ENCODE measurements at regions not wholly inside any gene's neighbourhood (a gene's known extent, or its start where the extent isn't known, plus 50 kb on each side); places are given as distances from the start of the nearest gene placed in this dataset.

DNA sequence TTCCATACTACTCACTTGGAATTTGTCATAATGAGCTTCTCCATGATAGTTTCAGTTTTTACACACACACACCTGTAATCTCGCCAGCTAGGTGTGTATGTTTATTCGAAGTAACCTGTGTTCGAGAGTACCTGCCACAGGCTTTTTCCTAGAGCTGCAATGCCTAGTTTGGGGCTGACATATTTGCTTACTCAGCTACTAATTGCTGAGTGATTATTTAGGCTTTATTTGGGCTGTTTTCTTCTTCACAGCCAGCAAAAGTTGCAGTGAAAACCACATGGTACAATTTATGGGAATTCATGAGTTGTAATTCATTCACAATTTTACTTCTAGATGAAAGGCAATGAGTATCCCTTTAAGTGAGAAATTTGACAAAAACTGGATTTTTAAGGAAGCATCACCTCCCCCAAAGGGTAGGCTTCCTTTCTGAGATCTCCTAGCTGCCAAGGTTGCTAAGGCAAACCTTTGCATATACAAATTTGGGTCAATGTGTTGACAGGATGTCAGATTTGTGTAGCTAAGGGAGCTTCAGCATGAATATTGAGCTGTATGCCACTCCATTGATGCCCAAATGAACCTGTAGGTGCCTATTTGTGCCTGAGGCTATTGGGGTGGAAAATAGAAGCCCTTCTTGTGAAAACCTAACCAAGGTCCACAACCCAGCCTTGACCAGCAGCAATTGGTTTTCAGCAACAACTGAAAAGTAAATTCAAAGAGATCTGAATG, 108.7 kb upstream of the OTX2 start:
- DNase-seq (ENCODE audit: low spot score): no peak

- DNase-seq (ENCODE audit: low spot score): no peak
Measured at GRCh38 chr14:56905282-56905681, 95.0 kb upstream of the OTX2 start.

GRCh38 chr14:56903304-56903969, 93.2 kb upstream of the OTX2 start:
- no peak for DNase-seq (ENCODE audit: low spot score)

GRCh38 chr14:56902385-56902784, 92.1 kb upstream of the OTX2 start:
- no peak for DNase-seq (ENCODE audit: low spot score)

GRCh38 chr14:56900726-56901125, 90.4 kb upstream of the OTX2 start:
- DNase-seq (ENCODE audit: low spot score): no peak

GRCh38 chr14:56899829-56900228, 89.5 kb upstream of the OTX2 start:
- DNase-seq (ENCODE audit: low spot score): no peak

GRCh38 chr14:56896922-56897321, 86.6 kb upstream of the OTX2 start:
- DNase-seq (ENCODE audit: low spot score): no peak

- no peak for DNase-seq (ENCODE audit: low spot score)
Measured at GRCh38 chr14:56896231-56896630, 86.0 kb upstream of the OTX2 start.

DNA sequence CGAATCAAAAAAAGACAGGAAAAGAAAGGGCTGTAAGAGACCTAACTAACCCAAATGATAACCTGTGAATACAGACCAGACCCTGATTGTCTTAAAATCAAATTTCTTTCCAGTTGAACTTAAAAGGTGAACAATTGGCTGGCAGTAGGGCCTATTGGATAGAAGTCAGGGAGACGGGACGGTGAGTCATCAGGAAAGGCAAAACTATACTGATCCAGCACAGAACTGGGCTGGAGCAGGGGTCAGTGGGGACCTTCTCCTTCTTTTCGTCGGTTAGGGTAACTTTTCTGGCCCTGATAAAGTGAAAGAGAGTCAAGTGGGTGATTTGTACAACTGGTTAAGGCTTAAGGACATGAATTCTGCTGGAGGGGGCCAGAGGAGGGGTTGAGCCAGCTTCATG, 84.9 kb upstream of the OTX2 start:
- DNase-seq (ENCODE audit: low spot score): no peak

GRCh38 chr14:56894591-56894991, 84.3 kb upstream of the OTX2 start:
- no peak for DNase-seq (ENCODE audit: low spot score)

DNA sequence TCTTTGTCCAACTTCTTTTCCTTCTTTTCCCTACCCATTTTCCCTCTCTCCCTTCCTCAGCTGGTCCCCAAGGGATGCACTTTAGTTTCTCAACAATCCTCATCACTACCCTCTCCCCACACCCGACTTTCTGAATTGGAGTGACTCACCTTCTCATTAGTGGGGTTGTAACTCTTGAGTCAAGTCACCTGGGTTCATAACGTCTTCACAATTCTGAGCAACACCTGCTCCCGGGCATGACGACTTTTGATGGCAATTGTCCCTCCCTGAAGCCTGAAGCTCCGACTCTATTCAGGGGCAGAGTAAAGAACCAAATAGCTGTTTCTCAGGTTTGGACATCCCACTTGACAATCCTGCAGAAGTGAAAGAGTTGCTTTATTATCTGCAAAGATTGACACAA, 82.7 kb upstream of the OTX2 start:
- DNase-seq (ENCODE audit: low spot score): no peak

GRCh38 chr14:56891226-56891625, 80.9 kb upstream of the OTX2 start:
- peak; percentile 5 for DNase-seq (ENCODE audit: low spot score)

DNA sequence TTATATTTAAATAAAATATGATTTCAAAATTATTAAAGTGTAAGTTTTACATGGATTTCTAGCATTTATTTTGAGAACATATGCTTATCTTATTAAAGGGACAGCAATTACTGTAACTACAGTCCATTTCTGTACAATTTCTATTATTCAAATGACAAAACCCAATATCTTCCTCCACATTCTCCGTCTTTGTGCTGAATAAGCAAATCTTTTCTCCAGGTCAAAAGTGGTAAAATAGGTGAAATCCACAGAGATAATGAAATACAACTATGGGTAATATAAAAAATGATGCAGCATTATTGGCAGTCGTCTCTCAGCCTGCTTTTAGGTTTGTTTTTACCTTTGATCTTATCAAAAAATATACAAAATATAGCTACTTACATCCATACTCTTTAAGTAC, 79.4 kb upstream of the OTX2 start:
- no peak for DNase-seq (ENCODE audit: low spot score)

DNA sequence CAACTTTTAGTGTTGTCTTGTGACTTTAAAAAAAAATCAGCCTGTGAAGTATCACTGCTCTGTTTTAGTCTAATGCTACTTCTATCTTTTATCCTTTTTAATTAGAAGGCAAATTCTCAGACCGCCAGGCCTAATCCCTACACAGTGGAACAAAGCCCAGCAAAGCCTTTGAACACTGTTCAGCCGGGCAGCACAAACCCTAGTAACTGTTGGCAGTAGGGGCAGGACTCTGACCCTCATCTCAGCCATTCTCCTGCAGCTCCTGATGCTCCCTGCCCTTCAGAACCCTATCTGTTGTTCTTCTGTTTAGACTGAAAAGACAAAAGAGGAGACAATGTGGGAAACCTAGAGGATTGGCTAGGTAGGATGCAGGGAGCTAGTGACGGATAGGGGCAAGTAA, 78.0 kb upstream of the OTX2 start:
- no peak for DNase-seq (ENCODE audit: low spot score)

- no peak for DNase-seq (ENCODE audit: low spot score)
Measured at GRCh38 chr14:56887216-56887615, 76.9 kb upstream of the OTX2 start.

DNA sequence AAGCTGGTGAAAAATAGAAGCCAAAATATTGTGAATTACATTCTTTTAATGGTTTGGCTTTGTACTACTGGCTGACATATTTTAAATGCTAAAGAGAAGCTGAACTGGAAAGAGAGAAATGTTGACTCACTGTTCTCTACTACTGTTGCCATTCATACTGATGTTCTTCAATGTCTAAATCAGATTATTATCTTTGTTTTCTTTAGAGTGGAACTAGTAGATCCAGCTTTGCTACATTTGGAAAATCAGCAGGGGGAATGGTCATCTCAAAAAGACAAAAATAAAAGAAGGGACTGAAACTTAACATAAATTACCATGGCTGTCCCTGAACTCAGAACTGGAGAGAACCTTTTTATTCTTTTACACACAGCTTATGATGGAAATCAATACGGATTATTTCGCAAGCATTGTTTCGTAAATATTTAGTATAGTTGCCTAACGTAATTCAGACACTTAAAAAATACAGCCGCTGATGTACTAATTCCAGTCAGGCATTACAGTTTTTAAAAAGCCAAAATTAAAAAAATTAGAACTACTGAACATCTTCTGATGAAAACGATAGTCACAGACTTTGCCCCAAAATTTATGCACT, 76.3 kb upstream of the OTX2 start:
- no peak for DNase-seq (ENCODE audit: low spot score)

DNA sequence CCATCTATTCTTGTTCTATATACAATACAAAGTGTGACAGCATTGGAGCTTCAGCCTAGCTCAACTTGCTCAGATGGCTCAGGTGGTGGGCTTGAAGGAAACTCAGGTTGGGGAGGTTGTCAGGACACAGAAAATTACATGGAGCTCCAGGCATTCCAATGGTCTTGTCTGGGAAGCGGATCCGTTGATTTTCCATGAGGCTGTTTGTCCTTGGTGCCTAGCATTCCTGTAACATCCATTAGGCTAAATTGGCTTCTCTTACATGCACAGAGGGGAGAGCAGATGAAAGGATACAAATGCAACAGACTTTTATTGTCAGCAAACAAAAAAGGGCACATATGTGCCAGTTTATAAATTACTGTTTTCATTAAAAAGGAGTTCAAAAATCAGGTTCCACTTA, 75.5 kb upstream of the OTX2 start:
- no peak for DNase-seq (ENCODE audit: low spot score)

DNA sequence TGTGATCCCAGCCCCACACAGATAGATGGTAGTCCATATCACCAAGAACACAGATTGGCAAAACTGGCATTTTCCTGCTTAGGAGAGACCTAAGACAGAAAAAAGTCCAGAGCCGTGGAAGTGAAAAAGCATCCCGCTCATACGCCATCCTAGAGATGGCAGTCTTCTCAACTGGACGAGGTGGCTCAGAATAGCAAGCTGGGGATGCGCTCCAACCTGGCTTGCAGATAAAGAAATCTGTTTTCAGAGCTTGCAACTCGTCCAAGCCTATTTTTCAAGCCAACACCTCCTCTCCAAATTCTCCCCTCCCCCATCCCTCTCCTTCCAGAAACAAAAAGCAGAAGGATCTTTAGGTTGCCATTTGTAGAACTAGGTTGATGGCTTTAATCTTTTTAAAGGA, 74.3 kb upstream of the OTX2 start:
- no peak for DNase-seq (ENCODE audit: low spot score)

GRCh38 chr14:56881181-56881580, 70.9 kb upstream of the OTX2 start:
- DNase-seq (ENCODE audit: low spot score): no peak

- no peak for DNase-seq (ENCODE audit: low spot score)
Measured at GRCh38 chr14:56878766-56879165, 68.5 kb upstream of the OTX2 start.

DNA sequence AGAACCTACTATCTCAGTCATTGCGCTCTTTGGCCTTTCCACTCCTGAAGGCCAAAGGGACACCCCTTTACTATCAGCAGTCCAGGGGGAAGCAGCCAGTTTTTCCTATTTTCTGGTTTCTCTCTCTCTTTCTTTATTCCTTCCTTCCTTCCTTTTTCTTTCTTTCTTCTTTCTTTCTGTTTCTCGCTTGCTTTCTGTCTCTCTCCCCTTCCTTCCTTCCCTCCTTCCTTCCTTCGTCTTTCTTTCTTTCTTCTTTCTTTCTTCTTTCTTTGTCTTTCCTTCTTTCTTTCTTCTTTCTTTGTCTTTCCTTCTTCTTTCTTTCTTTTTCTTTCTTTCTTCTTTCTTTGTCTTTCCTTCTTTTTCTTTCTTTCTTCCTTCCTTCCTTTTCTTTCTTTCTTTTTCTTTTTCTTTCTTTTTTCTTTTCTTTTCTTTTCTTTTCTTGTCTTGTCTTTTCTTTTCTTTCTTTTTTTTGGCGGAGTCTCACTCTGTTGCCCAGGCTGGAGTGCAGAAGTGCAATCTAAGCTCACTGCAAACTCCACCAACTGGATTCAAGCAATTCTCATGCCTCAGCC, 64.9 kb upstream of the OTX2 start:
- no peak for DNase-seq (ENCODE audit: low spot score)

DNA sequence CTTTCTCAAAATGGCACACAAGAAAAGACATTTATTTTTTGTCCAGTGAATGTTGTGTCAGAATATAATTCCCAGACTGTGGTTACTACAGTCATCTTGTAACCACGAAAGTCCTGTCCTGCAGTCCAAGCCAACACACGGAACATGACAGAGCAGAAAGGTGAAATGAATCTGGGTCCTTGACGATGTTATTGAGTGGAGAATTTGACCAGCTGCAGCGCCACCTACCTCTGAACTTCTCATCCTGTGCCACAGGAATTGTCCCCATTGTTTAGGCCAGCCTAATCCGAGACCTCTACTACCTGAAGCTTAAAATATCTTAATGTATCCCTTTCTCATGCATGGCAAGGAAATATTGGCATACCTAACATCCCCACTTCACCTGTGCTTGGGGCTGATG, 64.1 kb upstream of the OTX2 start:
- no peak for DNase-seq (ENCODE audit: low spot score)

- no peak for DNase-seq (ENCODE audit: low spot score)
Measured at GRCh38 chr14:56870336-56870735, 60.1 kb upstream of the OTX2 start.

All from globus pallidus (tissue), 1 donor.